Prostate gland (tissue), 2 donors: ENCODE measurements at regions not wholly inside any gene's neighbourhood (a gene's known extent, or its start where the extent isn't known, plus 50 kb on each side); places are given as distances from the start of the nearest gene placed in this dataset.

Experiments used
- DNase-seq: peaks from one replicate; pipeline ENCODE4 v3.0.0-alpha.2; 2019; ENCODE audit warnings: low spot score
- H3K27ac ChIP-seq, 2 donors: fragments of 200-600 bp; sonication (generic); 2 replicates each; pipeline ENCODE4 v1.5.1; 2017 to 2019
- H3K27me3 ChIP-seq: fragments of 200-600 bp; sonication (generic); replicated peaks from 2 replicates; pipeline ENCODE4 v1.5.1; 2019; ENCODE audit not compliant: insufficient read depth
- H3K36me3 ChIP-seq, 2 donors: fragments of 200-600 bp; sonication (generic); 1 replicate in 1 of 2; 2 replicates in 1 of 2; pipeline versions ENCODE4 v1.5.1 to v1.8.1; 2017 to 2019
- H3K4me1 ChIP-seq: fragments of 200-600 bp; sonication (generic); replicated peaks from 2 replicates; pipeline ENCODE4 v1.5.1; 2019
- H3K4me3 ChIP-seq, 2 donors: fragments of 200-600 bp; sonication (generic); 2 replicates each; pipeline ENCODE4 v1.5.1; 2017 to 2019
- H3K9me3 ChIP-seq: fragments of 200-600 bp; sonication (generic); 2 replicates; pipeline ENCODE4 v1.5.1; 2017
- CTCF ChIP-seq, 4 experiments: fragments of 200-600 bp in 2 of 4; fragments of 450-650 bp in 2 of 4; sonication (generic) in 2 of 4; IDR thresholded peaks; 1 replicate in 3 of 4; 2 replicates in 1 of 4; pipeline ENCODE4 v1.5.1; 2016 to 2019; ENCODE audit warnings: antibody characterized with exemption in 4 of 4, mild to moderate bottlenecking in 2 of 4, moderate library complexity in 2 of 4
- POLR2A ChIP-seq: fragments of 450-650 bp; IDR thresholded peaks from one replicate; pipeline ENCODE4 v1.6.1; 2016; ENCODE audit warnings: antibody characterized with exemption, mild to moderate bottlenecking
- POLR2AphosphoS5 ChIP-seq: sonication (generic); formaldehyde crosslinking; IDR thresholded peaks from one replicate; pipeline ENCODE4 v1.6.1; 2017; ENCODE audit warnings: antibody characterized with exemption
- WGBS: methylation state at CpG from one replicate; pipeline ENCODE4 v1.1.5; 2018; 5-methylcytosine and 5-hydroxymethylcytosine counted together
- intact Hi-C: fragments of 100-400 bp; cut with DNase I; formaldehyde crosslinking; loops from one replicate; pipeline ENCODE4 v1.14.2; 2022

GRCh38 chr16:55204069-55204468 lies 119.9 kb upstream of the IRX6 start:
- Histone ChIP-seq H3K9me3 (no peaks in the 10 kb centered on the region), H3K27ac (no peak overlapping the region), H3K27me3 (no peaks in the 10 kb centered on the region), H3K36me3 (no peaks in the 10 kb centered on the region), H3K4me3 (no peak overlapping the region), H3K4me1 (no peaks in the 10 kb centered on the region)
- no peak for DNase-seq
- WGBS = 38% methylated on average over 1 of the region's 1 CpG
- TF ChIP-seq CTCF (IDR thresholded peaks at IDR 0.05) = no peak
- TF ChIP-seq POLR2AphosphoS5 = no peak
- no peak for TF ChIP-seq POLR2A
- intact Hi-C loops = no loop called here

- Histone ChIP-seq H3K27ac (no peak overlapping the region), H3K36me3 (no peaks in the 10 kb centered on the region), H3K4me3 (no peak overlapping the region), H3K4me1 (no peaks in the 10 kb centered on the region), H3K27me3 (no peaks in the 10 kb centered on the region), H3K9me3 (no peaks in the 10 kb centered on the region)
- DNase-seq = no peak
- 84% methylated on average over 2 of the region's 2 CpGs for WGBS
- intact Hi-C loops = no loop called here
- no peak for TF ChIP-seq POLR2A
- TF ChIP-seq POLR2AphosphoS5 = no peak
- no peak for TF ChIP-seq CTCF (IDR thresholded peaks at IDR 0.05)
These were observed 119.1 kb upstream of the IRX6 start for GRCh38 chr16:55204923-55205322.

- Histone ChIP-seq H3K27ac (no peak overlapping the region), H3K4me3 (no peak overlapping the region), H3K27me3 (no peaks in the 10 kb centered on the region), H3K36me3 (no peaks in the 10 kb centered on the region), H3K9me3 (no peaks in the 10 kb centered on the region), H3K4me1 (no peaks in the 10 kb centered on the region)
- WGBS = 49% methylated on average over 7 of the region's 7 CpGs
- DNase-seq = no peak
- intact Hi-C loops = no loop called here
- TF ChIP-seq POLR2AphosphoS5 (no peak), CTCF (IDR thresholded peaks at IDR 0.05) (no peak), POLR2A (no peak)
These were observed 116.1 kb upstream of the IRX6 start for GRCh38 chr16:55207693-55208428.

- Histone ChIP-seq H3K9me3 (no peaks in the 10 kb centered on the region), H3K4me3 (no peak overlapping the region), H3K27me3 (no peaks in the 10 kb centered on the region), H3K36me3 (no peaks in the 10 kb centered on the region), H3K4me1 (no peaks in the 10 kb centered on the region), H3K27ac (no peak overlapping the region)
- no peak for TF ChIP-seq POLR2A
- DNase-seq = no peak
- WGBS = 79% methylated on average over 6 of the region's 6 CpGs
- intact Hi-C loops = no loop called here
These were observed 114.4 kb upstream of the IRX6 start for GRCh38 chr16:55209626-55210025.

- 61% methylated on average over 2 of the region's 2 CpGs for WGBS
- no peaks in the 10 kb centered on the region for H3K36me3 ChIP-seq
- no peaks in the 10 kb centered on the region for H3K4me1 ChIP-seq
- no peak for DNase-seq
- no peak for TF ChIP-seq CTCF (IDR thresholded peaks at IDR 0.05)
- no peak for TF ChIP-seq POLR2AphosphoS5
- no peak for TF ChIP-seq POLR2A
- intact Hi-C loops = no loop called here
- H3K27ac ChIP-seq = no peak overlapping the region
- H3K4me3 ChIP-seq = no peak overlapping the region
- no peaks in the 10 kb centered on the region for H3K27me3 ChIP-seq
- no peaks in the 10 kb centered on the region for H3K9me3 ChIP-seq
These were observed 111.2 kb upstream of the IRX6 start for GRCh38 chr16:55212791-55213190.
